ENCODE measurements at regions not wholly inside any gene's neighbourhood (a gene's known extent, or its start where the extent isn't known, plus 50 kb on each side); places are given as distances from the start of the nearest gene placed in this dataset.
"Not testable (repeated sequence)": the region's sequence is repeated elsewhere in the genome, so short reads cannot be mapped to it uniquely, and the experiment has no call there.

DNA sequence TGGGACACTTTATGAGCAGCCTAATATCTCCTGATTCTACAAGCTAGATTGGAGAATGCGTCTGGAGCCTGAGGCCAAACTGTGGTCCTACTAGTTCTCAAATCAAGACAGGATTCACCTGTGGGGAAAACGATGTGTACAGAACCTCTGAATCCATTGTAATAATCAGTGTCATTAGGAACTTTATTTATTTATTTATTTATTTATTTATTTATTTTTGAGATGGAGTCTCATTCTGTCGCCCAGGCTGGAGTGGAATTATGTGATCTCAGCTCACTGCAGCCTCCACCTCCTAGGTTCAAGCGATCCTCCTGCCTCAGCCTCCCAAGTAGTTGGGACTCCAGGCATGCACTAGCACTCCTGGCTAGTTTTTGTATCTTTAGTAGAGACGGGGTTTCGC lies 52.6 kb upstream of the KIF26B start:
- not testable (repeated sequence) for H3K4me1 ChIP-seq; H3K79me2 ChIP-seq; H2AFZ ChIP-seq; H3K9ac ChIP-seq; H3K36me3 ChIP-seq (ENCODE audit: control insufficient read depth, insufficient read depth, low read length); H3K9me3 ChIP-seq (ENCODE audit: control insufficient read depth, low read length); H3K27me3 ChIP-seq (ENCODE audit: control insufficient read depth, insufficient read depth, low read length); H3K4me2 ChIP-seq (ENCODE audit: low read length); H3K27ac ChIP-seq; H3K4me3 ChIP-seq (ENCODE audit: low read depth, low read length)

DNA sequence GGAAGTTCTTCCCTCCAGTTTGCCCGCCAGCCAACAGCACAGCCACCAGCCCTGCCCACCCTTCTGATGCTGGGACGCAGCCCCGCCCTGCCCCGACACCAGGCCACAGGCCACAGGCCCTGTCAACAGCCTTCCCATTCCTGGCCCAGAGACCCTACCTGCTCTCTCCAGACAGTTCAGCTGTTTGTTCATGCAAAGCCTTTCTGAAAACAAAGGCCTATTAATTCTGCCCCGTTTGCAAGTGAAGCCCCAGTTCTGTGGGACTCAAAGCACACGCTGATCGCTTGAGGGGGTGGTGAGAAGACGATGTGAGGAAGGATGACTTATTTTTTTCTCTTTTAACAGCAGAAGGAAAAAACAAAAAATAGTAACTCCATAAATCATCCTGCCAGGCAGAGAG lies 55.4 kb upstream of the KIF26B start:
- no peak overlapping the region for H3K4me3 ChIP-seq (ENCODE audit: low read depth, low read length)
- TF ChIP-seq, protein P1, sequence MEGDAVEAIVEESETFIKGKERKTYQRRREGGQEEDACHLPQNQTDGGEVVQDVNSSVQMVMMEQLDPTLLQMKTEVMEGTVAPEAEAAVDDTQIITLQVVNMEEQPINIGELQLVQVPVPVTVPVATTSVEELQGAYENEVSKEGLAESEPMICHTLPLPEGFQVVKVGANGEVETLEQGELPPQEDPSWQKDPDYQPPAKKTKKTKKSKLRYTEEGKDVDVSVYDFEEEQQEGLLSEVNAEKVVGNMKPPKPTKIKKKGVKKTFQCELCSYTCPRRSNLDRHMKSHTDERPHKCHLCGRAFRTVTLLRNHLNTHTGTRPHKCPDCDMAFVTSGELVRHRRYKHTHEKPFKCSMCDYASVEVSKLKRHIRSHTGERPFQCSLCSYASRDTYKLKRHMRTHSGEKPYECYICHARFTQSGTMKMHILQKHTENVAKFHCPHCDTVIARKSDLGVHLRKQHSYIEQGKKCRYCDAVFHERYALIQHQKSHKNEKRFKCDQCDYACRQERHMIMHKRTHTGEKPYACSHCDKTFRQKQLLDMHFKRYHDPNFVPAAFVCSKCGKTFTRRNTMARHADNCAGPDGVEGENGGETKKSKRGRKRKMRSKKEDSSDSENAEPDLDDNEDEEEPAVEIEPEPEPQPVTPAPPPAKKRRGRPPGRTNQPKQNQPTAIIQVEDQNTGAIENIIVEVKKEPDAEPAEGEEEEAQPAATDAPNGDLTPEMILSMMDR (IDR thresholded peaks at IDR 0.05), result no peak
- H3K9ac ChIP-seq, result no peak overlapping the region
- no peak overlapping the region for H3K27ac ChIP-seq
- no peak overlapping the region for H3K4me2 ChIP-seq (ENCODE audit: low read length)
- H2AFZ ChIP-seq, result no peak overlapping the region
- H3K27me3 ChIP-seq (ENCODE audit: control insufficient read depth, insufficient read depth, low read length), result no peaks in the 10 kb centered on the region
- H3K79me2 ChIP-seq, result no peaks in the 10 kb centered on the region
- H3K4me1 ChIP-seq, result no peaks in the 10 kb centered on the region
- H3K36me3 ChIP-seq (ENCODE audit: control insufficient read depth, insufficient read depth, low read length), result no peaks in the 10 kb centered on the region
- H3K9me3 ChIP-seq (ENCODE audit: control insufficient read depth, low read length), result no peaks in the 10 kb centered on the region

DNA sequence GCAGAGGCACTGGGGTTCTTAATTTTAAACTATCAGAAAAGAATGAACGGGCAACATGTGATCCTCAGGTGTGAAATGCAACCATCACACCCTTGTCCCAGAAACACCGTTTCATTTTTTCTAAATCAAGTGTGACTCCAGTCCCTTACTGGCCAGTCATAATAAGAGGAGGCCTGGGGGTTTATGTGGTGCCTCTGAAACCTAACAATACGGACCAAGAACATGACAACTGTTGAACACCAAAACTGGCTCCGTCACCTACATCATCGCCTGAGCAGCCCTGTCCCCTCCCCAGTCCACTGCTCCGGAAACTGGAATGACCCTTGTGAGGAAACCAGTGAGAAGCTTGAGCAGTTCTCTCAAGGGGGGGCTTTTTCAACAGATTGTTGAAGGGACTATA lies 55.9 kb upstream of the KIF26B start:
- H3K79me2 ChIP-seq, result no peaks in the 10 kb centered on the region
- H3K9me3 ChIP-seq (ENCODE audit: control insufficient read depth, low read length), result no peaks in the 10 kb centered on the region
- H3K27me3 ChIP-seq (ENCODE audit: control insufficient read depth, insufficient read depth, low read length), result no peaks in the 10 kb centered on the region
- no peak overlapping the region for H3K9ac ChIP-seq
- no peak overlapping the region for H3K4me2 ChIP-seq (ENCODE audit: low read length)
- no peak overlapping the region for H3K4me3 ChIP-seq (ENCODE audit: low read depth, low read length)
- no peaks in the 10 kb centered on the region for H3K4me1 ChIP-seq
- TF ChIP-seq, protein P1 (IDR thresholded peaks at IDR 0.05), result no peak
- H3K27ac ChIP-seq, result no peak overlapping the region
- no peaks in the 10 kb centered on the region for H3K36me3 ChIP-seq (ENCODE audit: control insufficient read depth, insufficient read depth, low read length)
- H2AFZ ChIP-seq, result no peak overlapping the region

DNA sequence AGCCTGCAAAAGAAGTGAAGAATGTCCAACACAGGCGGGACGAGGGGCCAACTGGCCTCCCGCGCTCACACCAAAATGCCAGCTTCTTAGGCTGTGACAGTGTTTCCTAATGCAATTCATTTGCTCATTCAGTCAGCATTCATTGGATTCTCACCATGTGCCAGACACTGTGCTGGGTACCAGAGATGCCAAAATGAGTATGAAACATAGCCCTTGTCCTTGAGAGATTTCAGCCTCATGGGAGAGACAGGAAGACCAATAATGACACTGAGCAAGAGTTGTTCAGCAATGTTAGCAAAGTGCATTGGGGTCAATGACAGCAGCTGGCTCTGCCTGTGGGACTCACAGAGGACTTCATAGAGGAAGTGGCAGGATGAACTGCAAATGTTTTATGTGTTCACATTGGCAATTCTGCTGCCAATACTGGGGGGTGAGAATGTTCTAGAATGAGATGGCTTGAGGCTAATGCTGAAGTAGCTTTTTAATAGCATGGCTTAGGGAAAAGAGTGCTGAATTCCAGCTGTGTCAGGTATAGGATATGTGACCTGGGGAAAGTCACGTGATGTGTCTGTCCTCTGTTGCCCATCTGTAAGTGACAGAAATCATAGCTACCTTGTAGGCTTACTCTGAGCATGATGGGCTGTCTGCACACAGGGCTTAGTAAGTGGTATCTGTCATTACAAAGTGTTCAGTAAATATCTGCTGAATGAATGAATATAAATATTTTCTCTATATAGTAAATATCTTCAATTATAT lies 58.3 kb upstream of the KIF26B start:
- Histone ChIP-seq H3K4me3 (ENCODE audit: low read depth, low read length) (no peak overlapping the region), H3K9ac (no peak overlapping the region), H3K79me2 (no peaks in the 10 kb centered on the region), H3K4me1 (no peaks in the 10 kb centered on the region), H2AFZ (no peak overlapping the region), H3K4me2 (ENCODE audit: low read length) (no peak overlapping the region), H3K27ac (no peak overlapping the region), H3K36me3 (ENCODE audit: control insufficient read depth, insufficient read depth, low read length) (no peaks in the 10 kb centered on the region), H3K9me3 (ENCODE audit: control insufficient read depth, low read length) (no peaks in the 10 kb centered on the region), H3K27me3 (ENCODE audit: control insufficient read depth, insufficient read depth, low read length) (no peaks in the 10 kb centered on the region)
- TF ChIP-seq, protein P1 (IDR thresholded peaks at IDR 0.05), result no peak

DNA sequence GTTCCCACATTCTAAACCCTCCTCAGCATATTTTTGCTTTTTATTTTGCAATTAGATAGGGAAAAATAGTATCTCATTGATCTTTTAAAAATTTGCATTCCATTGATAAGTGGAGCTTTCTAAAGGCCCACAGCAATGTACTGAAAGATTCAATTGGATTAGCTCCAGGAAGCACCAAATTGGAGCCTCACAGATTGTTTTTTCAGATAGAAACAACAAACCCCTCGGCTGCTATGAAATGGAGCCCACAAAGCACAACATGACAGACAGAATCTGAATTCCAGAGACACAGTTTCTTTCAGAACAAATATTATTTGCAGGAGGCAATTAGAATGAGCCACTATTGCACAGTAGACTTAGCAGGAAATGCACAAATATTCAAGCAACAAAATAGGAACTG lies 58.9 kb upstream of the KIF26B start:
- Histone ChIP-seq H3K9ac (no peak overlapping the region), H3K79me2 (no peaks in the 10 kb centered on the region), H3K27ac (no peak overlapping the region), H3K9me3 (ENCODE audit: control insufficient read depth, low read length) (no peaks in the 10 kb centered on the region), H3K4me3 (ENCODE audit: low read depth, low read length) (no peak overlapping the region), H3K36me3 (ENCODE audit: control insufficient read depth, insufficient read depth, low read length) (no peaks in the 10 kb centered on the region), H3K4me2 (ENCODE audit: low read length) (no peak overlapping the region), H3K27me3 (ENCODE audit: control insufficient read depth, insufficient read depth, low read length) (no peaks in the 10 kb centered on the region), H3K4me1 (no peaks in the 10 kb centered on the region), H2AFZ (no peak overlapping the region)
- TF ChIP-seq, protein P1 (IDR thresholded peaks at IDR 0.05), result no peak

All from parathyroid adenoma (tissue), 2 donors.